OCI-LY3 (cell line): ENCODE measurements at regions not wholly inside any gene's neighbourhood (a gene's known extent, or its start where the extent isn't known, plus 50 kb on each side); places are given as distances from the start of the nearest gene placed in this dataset.

Source experiments
- CTCF ChIP-seq: fragments of 200-600, 300-600 bp; sonication (generic); IDR thresholded peaks from 2 replicates; pipeline ENCODE4 v1.5.1; 2014; ENCODE audit warnings: antibody characterized with exemption, low read length, low read depth
- EZH2phosphoT487 ChIP-seq: fragments of 200-600 bp; shearing (Covaris generic); IDR thresholded peaks from 2 replicates; pipeline ENCODE4 v1.6.1; 2018; ENCODE audit warnings: antibody characterized with exemption, mixed run types, low read depth

GRCh38 chr1:82724246-82724645 is 923.5 kb downstream of the ADGRL2 start:
- no peak for TF ChIP-seq EZH2phosphoT487
- no peak for TF ChIP-seq CTCF
